KMS-11 (cell line): ENCODE measurements at regions not wholly inside any gene's neighbourhood (a gene's known extent, or its start where the extent isn't known, plus 50 kb on each side); places are given as distances from the start of the nearest gene placed in this dataset.

Experiments
- H2AFZ ChIP-seq: fragments of 200-600 bp; sonication (generic); 2 replicates; pipeline ENCODE4 v1.6.1; 2016; ENCODE audit warnings: antibody characterized with exemption, mixed run types, low read depth
- H3K27ac ChIP-seq: fragments of 200-600 bp; sonication (generic); 2 replicates; pipeline ENCODE4 v1.6.1; 2016; ENCODE audit warnings: mild to moderate bottlenecking, mixed run types
- H3K27me3 ChIP-seq: fragments of 200-600 bp; sonication (generic); 2 replicates; pipeline ENCODE4 v1.6.1; 2017; ENCODE audit warnings: mild to moderate bottlenecking, low read depth, mixed run types, moderate library complexity; ENCODE audit not compliant: insufficient read depth
- H3K36me3 ChIP-seq: fragments of 200-600 bp; sonication (generic); 2 replicates; pipeline ENCODE4 v1.6.1; 2017; ENCODE audit warnings: mild to moderate bottlenecking, mixed run types; ENCODE audit not compliant: insufficient read depth
- H3K4me1 ChIP-seq: fragments of 200-600 bp; sonication (generic); 2 replicates; pipeline ENCODE4 v1.6.1; 2016; ENCODE audit warnings: mild to moderate bottlenecking, low read depth, mixed run types; ENCODE audit not compliant: poor library complexity, severe bottlenecking
- H3K4me2 ChIP-seq: fragments of 200-600 bp; sonication (generic); 2 replicates; pipeline ENCODE4 v1.7.0; 2016; ENCODE audit warnings: mild to moderate bottlenecking, mixed run types
- H3K4me3 ChIP-seq: fragments of 200-600 bp; sonication (generic); IDR thresholded peaks from 2 replicates; pipeline ENCODE4 v1.6.1; 2017; ENCODE audit warnings: low read depth, low read length, mixed read lengths; ENCODE audit not compliant: insufficient read depth
- H3K79me2 ChIP-seq: fragments of 200-600 bp; sonication (generic); 2 replicates; pipeline ENCODE4 v1.6.1; 2016; ENCODE audit warnings: low read depth, mixed run types; ENCODE audit not compliant: insufficient read depth
- H3K9ac ChIP-seq: fragments of 200-600 bp; sonication (generic); 2 replicates; pipeline ENCODE4 v1.6.1; 2016; ENCODE audit warnings: mild to moderate bottlenecking, mixed run types
- H4K20me1 ChIP-seq: fragments of 200-600 bp; sonication (generic); 2 replicates; pipeline ENCODE4 v1.6.1; 2016; ENCODE audit warnings: mild to moderate bottlenecking, mixed run types; ENCODE audit not compliant: insufficient read depth
- TF ChIP-seq, protein P1 (sequence below): fragments of 200-600 bp; sonication (generic); conservative IDR thresholded peaks from 2 replicates; pipeline ENCODE4 v1.6.1; 2017; ENCODE audit warnings: low read depth, mild to moderate bottlenecking, antibody characterized with exemption, low read length, moderate library complexity, mixed read lengths

DNA sequence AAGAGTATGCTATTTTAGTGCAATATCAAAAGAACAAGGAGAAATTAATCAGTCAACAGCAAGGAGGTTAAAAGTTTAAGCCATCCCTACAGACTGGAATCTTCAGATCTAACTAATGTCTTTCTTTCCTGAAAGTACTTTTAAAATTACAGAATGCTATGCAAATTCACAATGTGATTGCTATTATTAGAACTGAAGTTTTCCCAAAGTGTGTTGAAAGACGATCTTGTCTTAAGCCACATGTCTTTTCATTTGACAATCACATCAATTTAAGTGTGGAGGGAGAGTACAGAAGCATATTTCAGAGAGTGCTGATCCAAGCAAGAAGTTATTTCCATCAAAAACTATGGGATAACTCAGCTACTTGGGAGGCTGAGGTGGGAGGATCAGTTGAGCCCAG lies 64.7 kb upstream of the TNIP3 start:
- Histone ChIP-seq H2AFZ (no peak overlapping the region), H4K20me1 (no peaks in the 10 kb centered on the region), H3K36me3 (no peaks in the 10 kb centered on the region), H3K27me3 (no peaks in the 10 kb centered on the region), H3K79me2 (no peaks in the 10 kb centered on the region), H3K27ac (no peak overlapping the region), H3K4me1 (no peaks in the 10 kb centered on the region), H3K9ac (no peak overlapping the region), H3K4me2 (no peak overlapping the region), H3K4me3 (no peak overlapping the region)
- TF ChIP-seq, protein P1, sequence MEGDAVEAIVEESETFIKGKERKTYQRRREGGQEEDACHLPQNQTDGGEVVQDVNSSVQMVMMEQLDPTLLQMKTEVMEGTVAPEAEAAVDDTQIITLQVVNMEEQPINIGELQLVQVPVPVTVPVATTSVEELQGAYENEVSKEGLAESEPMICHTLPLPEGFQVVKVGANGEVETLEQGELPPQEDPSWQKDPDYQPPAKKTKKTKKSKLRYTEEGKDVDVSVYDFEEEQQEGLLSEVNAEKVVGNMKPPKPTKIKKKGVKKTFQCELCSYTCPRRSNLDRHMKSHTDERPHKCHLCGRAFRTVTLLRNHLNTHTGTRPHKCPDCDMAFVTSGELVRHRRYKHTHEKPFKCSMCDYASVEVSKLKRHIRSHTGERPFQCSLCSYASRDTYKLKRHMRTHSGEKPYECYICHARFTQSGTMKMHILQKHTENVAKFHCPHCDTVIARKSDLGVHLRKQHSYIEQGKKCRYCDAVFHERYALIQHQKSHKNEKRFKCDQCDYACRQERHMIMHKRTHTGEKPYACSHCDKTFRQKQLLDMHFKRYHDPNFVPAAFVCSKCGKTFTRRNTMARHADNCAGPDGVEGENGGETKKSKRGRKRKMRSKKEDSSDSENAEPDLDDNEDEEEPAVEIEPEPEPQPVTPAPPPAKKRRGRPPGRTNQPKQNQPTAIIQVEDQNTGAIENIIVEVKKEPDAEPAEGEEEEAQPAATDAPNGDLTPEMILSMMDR: no peak

DNA sequence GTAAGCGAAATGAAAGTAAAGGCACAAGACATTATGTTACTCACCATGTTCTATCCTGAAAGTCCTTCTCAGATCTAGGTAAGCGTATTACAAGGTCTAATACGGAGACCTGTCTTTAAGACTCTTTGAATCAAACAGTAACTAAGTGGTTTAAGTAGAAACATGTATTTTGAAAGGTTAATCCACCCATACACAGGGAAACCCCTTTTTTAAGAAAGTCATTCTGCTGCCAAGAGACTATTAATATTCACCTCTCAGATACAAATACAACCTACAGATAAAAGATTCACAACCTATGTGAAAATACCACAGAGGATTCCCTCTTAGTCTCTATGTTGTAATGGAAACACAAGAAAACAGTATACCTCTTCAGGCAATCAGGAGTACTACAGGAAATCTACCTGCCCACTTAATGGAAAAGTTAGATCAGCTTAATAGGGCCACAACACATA lies 63.2 kb upstream of the TNIP3 start:
- TF ChIP-seq, protein P1: no peak
- Histone ChIP-seq H3K9ac (no peak overlapping the region), H3K36me3 (no peaks in the 10 kb centered on the region), H3K79me2 (no peaks in the 10 kb centered on the region), H2AFZ (no peak overlapping the region), H4K20me1 (no peaks in the 10 kb centered on the region), H3K27me3 (no peaks in the 10 kb centered on the region), H3K4me1 (no peaks in the 10 kb centered on the region), H3K4me3 (no peak overlapping the region), H3K4me2 (no peak overlapping the region), H3K27ac (no peak overlapping the region)

DNA sequence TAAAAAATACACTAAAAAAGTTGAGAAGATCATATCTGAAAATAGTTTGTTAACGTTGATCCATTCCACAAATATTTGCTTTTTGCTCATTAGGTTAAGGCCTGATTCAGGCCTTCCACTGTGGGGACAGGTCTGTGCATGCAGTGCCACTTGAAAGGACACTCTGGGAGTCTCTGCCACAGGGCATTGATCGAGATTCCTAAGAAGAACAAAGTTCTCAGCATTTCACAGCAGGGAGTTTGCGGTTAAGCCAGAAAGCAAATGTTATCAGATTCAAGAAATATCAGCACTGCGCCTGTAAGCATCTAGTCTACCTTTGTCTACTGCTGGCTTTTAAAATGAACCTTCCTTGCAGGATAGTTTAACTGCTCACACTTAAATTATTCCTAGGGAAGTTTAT lies 62.2 kb upstream of the TNIP3 start:
- no peak overlapping the region for H3K4me2 ChIP-seq
- H3K79me2 ChIP-seq: no peaks in the 10 kb centered on the region
- H2AFZ ChIP-seq: 0 out of 2 replicates have a peak overlapping the region, but pooled peaks have one; percentile 24
- H3K9ac ChIP-seq: no peak overlapping the region
- TF ChIP-seq, protein P1: no peak
- no peaks in the 10 kb centered on the region for H3K27me3 ChIP-seq
- no peaks in the 10 kb centered on the region for H3K4me1 ChIP-seq
- H3K36me3 ChIP-seq: no peaks in the 10 kb centered on the region
- H3K27ac ChIP-seq: no peak overlapping the region
- no peak overlapping the region for H3K4me3 ChIP-seq
- H4K20me1 ChIP-seq: no peaks in the 10 kb centered on the region

DNA sequence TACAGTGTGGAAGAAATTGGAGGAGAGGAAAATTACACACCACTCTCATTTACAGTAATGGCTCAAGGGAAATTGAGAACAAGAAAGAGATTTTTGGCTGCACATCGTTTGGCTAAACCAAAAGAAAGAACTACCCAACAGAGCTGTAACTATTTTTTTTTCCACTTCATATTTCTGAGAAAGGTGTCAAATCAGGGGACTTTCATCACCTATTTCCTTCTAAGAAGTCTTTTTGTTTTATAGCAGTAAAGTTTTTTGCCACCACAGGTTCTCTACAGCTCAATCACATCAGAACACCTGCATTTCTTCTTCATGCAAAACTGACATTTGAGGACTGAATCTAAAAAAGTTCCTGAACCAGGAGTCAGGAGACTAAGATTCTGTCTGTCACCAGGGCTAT lies 57.5 kb upstream of the TNIP3 start:
- Histone ChIP-seq H3K4me2 (no peak overlapping the region), H3K4me1 (peaks cover 11% of the 10 kb centered on the region), H2AFZ (no peak overlapping the region)

More for the DNA sequence above, 57.5 kb upstream of the TNIP3 start:
- H3K9ac ChIP-seq: no peak overlapping the region
- H3K27me3 ChIP-seq: no peaks in the 10 kb centered on the region
- H3K79me2 ChIP-seq: no peaks in the 10 kb centered on the region
- TF ChIP-seq, protein P1: no peak
- no peak overlapping the region for H3K27ac ChIP-seq
- H3K36me3 ChIP-seq: no peaks in the 10 kb centered on the region
- no peaks in the 10 kb centered on the region for H4K20me1 ChIP-seq
- no peak overlapping the region for H3K4me3 ChIP-seq
